ENCODE measurements at regions not wholly inside any gene's neighbourhood (a gene's known extent, or its start where the extent isn't known, plus 50 kb on each side); places are given as distances from the start of the nearest gene placed in this dataset.

DNA sequence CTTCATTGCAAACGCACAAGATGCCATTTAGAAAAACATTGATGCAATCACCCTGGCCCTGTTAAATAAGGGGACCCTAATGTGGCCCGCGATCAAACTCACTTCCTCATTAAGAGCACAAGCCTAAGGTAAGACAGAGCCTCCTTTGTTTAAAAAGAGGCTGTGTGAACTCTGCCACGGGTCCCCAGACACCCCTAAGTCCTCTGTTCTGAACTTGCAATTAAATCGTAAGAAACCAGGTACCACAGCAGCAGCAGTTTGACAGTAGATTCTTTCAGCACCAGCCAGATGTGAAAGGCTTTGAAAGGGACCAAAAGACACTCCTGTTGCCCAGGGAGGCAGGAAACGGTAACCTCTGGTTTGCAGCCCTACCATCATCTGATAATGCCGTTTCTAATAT lies 346.3 kb downstream of the TMEM167A start:
- in situ Hi-C loops (cut with MboI; ENCODE audit: low pct_ligation_motif_present in 1 of 4, low pct_unique_long_range_greater_than_20kb in 1 of 4, low sequenced_read_pairs in 3 of 4) = no loop called here
- intact Hi-C loops (cut with DNase I; ENCODE audit: low total_unique reads) = no loop called here
- no peak overlapping the region for H3K4me3 ChIP-seq
- TF ChIP-seq POLR2AphosphoS5 (IDR thresholded peaks at IDR 0.05) = no peak
- no peak for TF ChIP-seq EP300 (IDR thresholded peaks at IDR 0.05; ENCODE audit: low read depth)
- no peak for TF ChIP-seq POLR2A (IDR thresholded peaks at IDR 0.05)
- TF ChIP-seq, protein P1, sequence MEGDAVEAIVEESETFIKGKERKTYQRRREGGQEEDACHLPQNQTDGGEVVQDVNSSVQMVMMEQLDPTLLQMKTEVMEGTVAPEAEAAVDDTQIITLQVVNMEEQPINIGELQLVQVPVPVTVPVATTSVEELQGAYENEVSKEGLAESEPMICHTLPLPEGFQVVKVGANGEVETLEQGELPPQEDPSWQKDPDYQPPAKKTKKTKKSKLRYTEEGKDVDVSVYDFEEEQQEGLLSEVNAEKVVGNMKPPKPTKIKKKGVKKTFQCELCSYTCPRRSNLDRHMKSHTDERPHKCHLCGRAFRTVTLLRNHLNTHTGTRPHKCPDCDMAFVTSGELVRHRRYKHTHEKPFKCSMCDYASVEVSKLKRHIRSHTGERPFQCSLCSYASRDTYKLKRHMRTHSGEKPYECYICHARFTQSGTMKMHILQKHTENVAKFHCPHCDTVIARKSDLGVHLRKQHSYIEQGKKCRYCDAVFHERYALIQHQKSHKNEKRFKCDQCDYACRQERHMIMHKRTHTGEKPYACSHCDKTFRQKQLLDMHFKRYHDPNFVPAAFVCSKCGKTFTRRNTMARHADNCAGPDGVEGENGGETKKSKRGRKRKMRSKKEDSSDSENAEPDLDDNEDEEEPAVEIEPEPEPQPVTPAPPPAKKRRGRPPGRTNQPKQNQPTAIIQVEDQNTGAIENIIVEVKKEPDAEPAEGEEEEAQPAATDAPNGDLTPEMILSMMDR (IDR thresholded peaks at IDR 0.05) = no peak
- no peaks in the 10 kb centered on the region for H3K9me3 ChIP-seq
- no peak overlapping the region for H3K27ac ChIP-seq
- no peaks in the 10 kb centered on the region for H3K27me3 ChIP-seq
- H3K4me1 ChIP-seq = no peaks in the 10 kb centered on the region
- H3K36me3 ChIP-seq = no peaks in the 10 kb centered on the region
- no peak for DNase-seq
- WGBS, 2 donors (ENCODE audit: low coverage in 1 of 2) = 31 to 63% methylated on average over 5 to 7 of the region's 7 CpGs

DNA sequence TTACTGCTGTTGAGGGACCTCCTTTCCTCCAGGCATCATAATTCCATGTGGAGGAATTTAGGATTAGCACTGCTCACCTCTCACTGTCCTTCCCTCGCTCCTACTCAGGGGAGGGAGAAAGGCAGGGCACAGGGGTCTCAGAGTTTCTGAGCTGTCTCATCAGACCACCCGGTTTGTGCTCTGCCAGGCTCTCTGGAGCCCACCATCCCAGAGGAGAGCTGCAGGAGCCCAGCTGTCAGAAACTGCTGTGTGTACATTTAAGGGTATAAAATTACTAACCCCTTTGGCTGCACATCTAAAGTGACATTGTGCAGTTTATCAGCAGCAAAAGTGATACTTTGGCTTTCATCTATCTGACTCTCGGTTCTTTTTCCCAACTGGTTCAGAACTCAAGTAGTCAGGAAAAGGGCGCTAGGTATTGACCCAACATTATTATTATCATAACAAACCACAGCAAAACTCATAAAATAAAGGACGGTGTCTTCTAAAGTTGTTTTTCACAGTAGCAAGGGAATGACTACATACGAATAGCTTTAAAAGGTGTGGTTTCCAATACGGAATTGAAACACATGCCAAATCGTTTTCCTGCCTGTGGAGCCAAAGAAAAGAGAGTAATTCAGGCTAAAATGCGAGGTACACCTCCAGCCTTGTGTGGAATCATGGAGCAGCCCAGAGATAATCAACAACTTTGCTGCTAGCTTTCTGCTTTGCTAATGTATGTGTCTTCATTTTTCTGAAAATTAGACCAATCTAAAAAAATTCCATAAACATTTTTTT lies 348.1 kb downstream of the TMEM167A start:
- no peak for DNase-seq
- Histone ChIP-seq H3K27ac (no peak overlapping the region), H3K9me3 (no peaks in the 10 kb centered on the region), H3K36me3 (no peaks in the 10 kb centered on the region), H3K4me3 (no peak overlapping the region), H3K27me3 (no peaks in the 10 kb centered on the region), H3K4me1 (no peaks in the 10 kb centered on the region)
- intact Hi-C loops (cut with DNase I; ENCODE audit: low total_unique reads) = no loop called here
- in situ Hi-C loops (cut with MboI; ENCODE audit: low pct_ligation_motif_present in 1 of 4, low pct_unique_long_range_greater_than_20kb in 1 of 4, low sequenced_read_pairs in 3 of 4) = no loop called here
- 67 to 71% methylated on average over 6 to 9 of the region's 9 CpGs for WGBS, 2 donors (ENCODE audit: low coverage in 1 of 2)
- TF ChIP-seq, protein P1 (IDR thresholded peaks at IDR 0.05) = no peak
- no peak for TF ChIP-seq EP300 (IDR thresholded peaks at IDR 0.05; ENCODE audit: low read depth)
- no peak for TF ChIP-seq POLR2AphosphoS5 (IDR thresholded peaks at IDR 0.05)
- TF ChIP-seq POLR2A (IDR thresholded peaks at IDR 0.05) = no peak

DNA sequence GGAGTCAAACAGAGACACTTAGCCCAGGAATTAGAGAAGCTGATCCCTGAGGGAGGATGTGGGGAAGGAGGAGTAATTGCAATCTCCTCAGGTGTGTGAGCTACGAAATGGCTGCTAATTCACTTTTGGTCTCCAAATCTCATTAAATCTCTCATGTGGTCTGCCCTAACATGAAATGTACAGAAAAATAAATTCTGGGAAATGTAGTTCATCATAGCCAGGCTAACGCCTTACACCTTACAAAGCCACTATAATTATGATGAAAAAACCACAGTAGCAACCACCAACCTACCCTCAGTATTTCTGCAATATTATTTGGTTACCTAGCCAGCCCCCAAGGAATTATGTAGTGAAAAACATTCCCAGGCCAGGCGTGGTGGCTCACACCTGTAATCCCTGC lies 354.0 kb downstream of the TMEM167A start:
- Histone ChIP-seq H3K36me3 (no peaks in the 10 kb centered on the region), H3K4me1 (no peaks in the 10 kb centered on the region), H3K9me3 (no peaks in the 10 kb centered on the region), H3K27me3 (no peaks in the 10 kb centered on the region), H3K4me3 (no peak overlapping the region), H3K27ac (no peak overlapping the region)
- WGBS, 2 donors (ENCODE audit: low coverage in 1 of 2) = 75 to 79% methylated on average over 3 of the region's 3 CpGs
- intact Hi-C loops (cut with DNase I; ENCODE audit: low total_unique reads) = no loop called here
- TF ChIP-seq POLR2AphosphoS5 (IDR thresholded peaks at IDR 0.05) (no peak), EP300 (IDR thresholded peaks at IDR 0.05; ENCODE audit: low read depth) (no peak), POLR2A (IDR thresholded peaks at IDR 0.05) (no peak)
- TF ChIP-seq, protein P1 (IDR thresholded peaks at IDR 0.05) = no peak
- DNase-seq = no peak
- in situ Hi-C loops (cut with MboI; ENCODE audit: low pct_ligation_motif_present in 1 of 4, low pct_unique_long_range_greater_than_20kb in 1 of 4, low sequenced_read_pairs in 3 of 4) = no loop called here

DNA sequence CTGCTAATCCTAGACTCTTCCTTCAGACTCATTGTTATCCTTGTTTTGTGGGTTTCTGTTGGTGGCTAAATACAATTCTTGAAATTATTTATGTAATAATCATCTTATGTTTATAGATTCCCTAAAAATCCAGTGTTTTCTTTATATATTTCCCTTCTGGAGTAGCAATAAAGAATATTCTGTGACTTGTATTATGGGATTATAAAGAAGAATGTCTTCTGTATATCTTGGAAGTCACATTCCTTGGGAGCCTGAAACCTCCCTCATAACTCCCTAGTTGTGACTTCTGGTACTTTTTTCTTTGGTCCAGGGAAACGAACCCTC lies 356.1 kb downstream of the TMEM167A start:
- in situ Hi-C loops (cut with MboI; ENCODE audit: low pct_ligation_motif_present in 1 of 4, low pct_unique_long_range_greater_than_20kb in 1 of 4, low sequenced_read_pairs in 3 of 4) (no loop called here), intact Hi-C loops (cut with DNase I; ENCODE audit: low total_unique reads) (no loop called here)
- Histone ChIP-seq H3K27me3 (no peaks in the 10 kb centered on the region), H3K4me3 (no peak overlapping the region), H3K4me1 (no peaks in the 10 kb centered on the region), H3K36me3 (peaks cover 0 to 3% (median 0%) of the 10 kb centered on the region in 4 donors), H3K27ac (no peak overlapping the region), H3K9me3 (no peaks in the 10 kb centered on the region)
- no peak for DNase-seq
- WGBS, 2 donors (ENCODE audit: low coverage in 1 of 2) = 61% methylated on average over 1 of the region's 1 CpG; no CpG with 5 or more reads in 1 of the 2 donors
- no peak for TF ChIP-seq POLR2AphosphoS5 (IDR thresholded peaks at IDR 0.05)
- no peak for TF ChIP-seq POLR2A (IDR thresholded peaks at IDR 0.05)
- TF ChIP-seq EP300 (IDR thresholded peaks at IDR 0.05; ENCODE audit: low read depth) = no peak

Data from transverse colon (tissue), 4 donors.